ENCODE measurements at regions not wholly inside any gene's neighbourhood (a gene's known extent, or its start where the extent isn't known, plus 50 kb on each side); places are given as distances from the start of the nearest gene placed in this dataset.
"Not testable (repeated sequence)": the region's sequence is repeated elsewhere in the genome, so short reads cannot be mapped to it uniquely, and the experiment has no call there.

DNA sequence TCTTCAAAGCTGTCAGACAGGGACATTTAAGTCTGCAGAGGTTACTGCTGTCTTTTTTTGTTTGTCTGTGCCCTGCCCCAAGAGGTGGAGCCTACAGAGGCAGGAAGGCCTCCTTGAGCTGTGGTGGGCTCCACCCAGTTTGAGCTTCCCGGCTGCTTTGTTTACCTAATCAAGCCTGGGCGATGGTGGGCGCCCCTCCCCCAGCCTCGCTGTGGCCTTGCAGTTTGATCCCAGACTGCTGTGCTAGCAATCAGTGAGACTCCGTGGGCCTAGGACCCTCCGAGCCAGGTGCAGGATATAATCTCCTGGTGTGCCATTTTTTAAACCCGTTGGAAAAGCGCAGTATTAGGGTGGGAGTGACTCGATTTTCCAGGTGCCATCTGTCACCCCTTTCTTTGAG, 918.7 kb upstream of the MAN1A1 start:
- POLR2A ChIA-PET, DNase-seq, ATAC-seq, H3K4me3 Mint-ChIP-seq, H3K36me3 Mint-ChIP-seq, H3K27me3 Mint-ChIP-seq, H3K4me1 Mint-ChIP-seq, H3K27ac Mint-ChIP-seq: not testable (repeated sequence)
- H3K9me3 Mint-ChIP-seq, result peaks cover 0 to 20% (median 6%) of the 10 kb centered on the region in 9 donors

- Mint-ChIP-seq H3K27ac (no peak overlapping the region), H3K4me1 (no peaks in the 10 kb centered on the region), H3K4me3 (no peak overlapping the region), H3K27me3 (no peaks in the 10 kb centered on the region), H3K9me3 (peaks cover 0 to 23% (median 4%) of the 10 kb centered on the region in 9 donors), H3K36me3 (no peaks in the 10 kb centered on the region)
- DNase-seq, result no peak
- no peak for ATAC-seq
- POLR2A ChIA-PET, result no interaction called here
Observed at GRCh38 chr6:120262354-120262753, 912.8 kb upstream of the MAN1A1 start.

- ATAC-seq (no peak), DNase-seq (no peak)
- Mint-ChIP-seq H3K9me3 (peaks cover 0 to 11% (median 4%) of the 10 kb centered on the region in 9 donors), H3K36me3 (no peaks in the 10 kb centered on the region), H3K27ac (no peak overlapping the region), H3K27me3 (no peaks in the 10 kb centered on the region), H3K4me1 (no peaks in the 10 kb centered on the region), H3K4me3 (no peak overlapping the region)
- POLR2A ChIA-PET, result no interaction called here
Observed at GRCh38 chr6:120260636-120261035, 911.1 kb upstream of the MAN1A1 start.

DNA sequence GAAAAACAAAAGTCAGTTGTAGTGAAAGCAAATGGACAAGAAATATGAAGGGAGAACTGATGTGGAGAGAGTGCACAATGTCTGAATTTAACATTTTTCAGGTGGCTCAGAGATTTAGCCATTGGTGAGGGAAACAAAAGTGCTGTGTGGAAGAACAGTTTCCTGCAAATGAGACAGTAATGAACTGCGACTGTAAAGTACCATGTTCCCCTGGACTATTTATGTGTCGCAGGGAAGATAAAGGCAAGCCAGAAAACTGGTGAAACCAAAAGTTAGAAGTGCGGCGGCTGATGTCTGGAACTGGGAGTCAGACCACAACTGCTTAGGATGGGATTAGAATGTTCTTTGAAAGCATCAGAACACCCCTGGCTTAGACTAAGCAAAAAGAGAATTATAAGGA, 905.1 kb upstream of the MAN1A1 start:
- H3K27me3 Mint-ChIP-seq, result no peaks in the 10 kb centered on the region
- H3K4me3 Mint-ChIP-seq, result no peak overlapping the region
- H3K27ac Mint-ChIP-seq, result no peak overlapping the region
- H3K36me3 Mint-ChIP-seq, result no peaks in the 10 kb centered on the region
- no peak for ATAC-seq
- no peaks in the 10 kb centered on the region for H3K4me1 Mint-ChIP-seq
- POLR2A ChIA-PET, result no interaction called here
- no peak for DNase-seq
- H3K9me3 Mint-ChIP-seq, result peaks cover 0 to 22% (median 2%) of the 10 kb centered on the region in 9 donors

- DNase-seq (no peak), ATAC-seq (no peak)
- POLR2A ChIA-PET, result no interaction called here
- no peaks in the 10 kb centered on the region for H3K27me3 Mint-ChIP-seq
- no peak overlapping the region for H3K4me3 Mint-ChIP-seq
- H3K36me3 Mint-ChIP-seq, result peaks cover 0 to 6% (median 0%) of the 10 kb centered on the region in 3 donors
- H3K4me1 Mint-ChIP-seq, result no peaks in the 10 kb centered on the region
- H3K27ac Mint-ChIP-seq, result no peak overlapping the region
- H3K9me3 Mint-ChIP-seq, result peaks cover 0 to 32% (median 4%) of the 10 kb centered on the region in 9 donors
Observed at GRCh38 chr6:120248451-120248850, 898.9 kb upstream of the MAN1A1 start.

GRCh38 chr6:120237221-120237620, 887.7 kb upstream of the MAN1A1 start:
- Mint-ChIP-seq H3K4me3 (no peak overlapping the region), H3K27me3 (no peaks in the 10 kb centered on the region), H3K27ac (no peak overlapping the region), H3K9me3 (peaks cover 0 to 26% (median 14%) of the 10 kb centered on the region in 9 donors), H3K36me3 (peaks cover 0 to 12% (median 0%) of the 10 kb centered on the region in 3 donors), H3K4me1 (no peaks in the 10 kb centered on the region)
- POLR2A ChIA-PET, result no interaction called here
- ATAC-seq (no peak), DNase-seq (no peak)

DNA sequence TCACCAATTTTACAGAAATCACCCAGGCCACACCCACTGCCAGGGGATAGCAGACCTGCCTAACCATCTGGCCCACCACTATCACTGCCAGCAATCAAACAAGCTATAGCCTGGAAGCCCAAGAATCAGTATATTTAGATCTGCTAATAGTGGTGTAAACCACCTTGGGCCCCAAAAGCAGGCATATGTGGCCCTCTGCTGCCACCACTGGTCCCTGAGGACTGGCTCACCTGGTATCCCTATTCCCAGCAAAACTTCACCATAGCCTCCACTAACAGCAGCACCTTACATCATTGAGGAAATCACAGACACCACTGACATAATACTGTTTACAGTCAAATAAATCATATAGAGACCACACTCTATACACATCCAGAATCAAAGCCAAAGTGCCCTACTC, 880.4 kb upstream of the MAN1A1 start:
- Mint-ChIP-seq H3K27ac (no peak overlapping the region), H3K27me3 (no peaks in the 10 kb centered on the region), H3K4me1 (no peaks in the 10 kb centered on the region), H3K36me3 (peaks cover 0 to 7% (median 0%) of the 10 kb centered on the region in 3 donors), H3K4me3 (no peak overlapping the region), H3K9me3 (peaks cover 0 to 16% (median 9%) of the 10 kb centered on the region in 9 donors)
- no peak for ATAC-seq
- POLR2A ChIA-PET, result no interaction called here
- no peak for DNase-seq

DNA sequence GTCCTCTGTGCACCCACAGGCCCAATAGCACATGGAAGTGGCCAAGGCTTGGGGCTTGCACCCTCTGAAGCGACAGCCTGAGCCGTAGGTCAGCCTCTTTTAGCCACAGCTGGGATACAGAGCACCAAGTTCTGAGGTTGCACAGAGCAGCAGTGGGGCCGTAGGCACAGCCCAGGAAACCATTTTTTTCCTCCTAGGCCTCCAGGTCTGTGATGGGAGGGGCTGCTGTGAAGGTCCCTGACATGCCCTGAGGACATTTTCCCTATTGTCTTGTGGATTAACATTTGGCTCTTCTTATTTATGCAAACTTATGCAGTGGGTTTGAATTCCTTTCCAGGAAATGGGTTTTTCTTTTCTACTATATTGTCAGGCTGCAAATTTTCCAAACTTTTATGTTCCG, 878.7 kb upstream of the MAN1A1 start:
- no peak for DNase-seq
- Mint-ChIP-seq H3K36me3 (no peaks in the 10 kb centered on the region), H3K27ac (no peak overlapping the region), H3K4me1 (no peaks in the 10 kb centered on the region), H3K27me3 (no peaks in the 10 kb centered on the region), H3K4me3 (no peak overlapping the region), H3K9me3 (peaks cover 0 to 12% (median 0%) of the 10 kb centered on the region in 9 donors)
- no peak for ATAC-seq
- POLR2A ChIA-PET, result no interaction called here

GRCh38 chr6:120219339-120219738, 869.8 kb upstream of the MAN1A1 start:
- Mint-ChIP-seq H3K9me3 (peaks cover 0 to 2% (median 0%) of the 10 kb centered on the region in 9 donors), H3K27me3 (peaks cover 0 to 2% (median 0%) of the 10 kb centered on the region in 5 donors), H3K36me3 (no peaks in the 10 kb centered on the region), H3K27ac (no peak overlapping the region), H3K4me3 (no peak overlapping the region), H3K4me1 (no peaks in the 10 kb centered on the region)
- ATAC-seq (no peak), DNase-seq (no peak)
- POLR2A ChIA-PET, result no interaction called here

GRCh38 chr6:120214088-120214499, 864.5 kb upstream of the MAN1A1 start:
- ATAC-seq (no peak), DNase-seq (no peak)
- POLR2A ChIA-PET, result no interaction called here
- no peak overlapping the region for H3K27ac Mint-ChIP-seq
- H3K36me3 Mint-ChIP-seq, result no peaks in the 10 kb centered on the region
- H3K4me1 Mint-ChIP-seq, result no peaks in the 10 kb centered on the region
- no peak overlapping the region for H3K4me3 Mint-ChIP-seq
- no peaks in the 10 kb centered on the region for H3K27me3 Mint-ChIP-seq
- peaks cover 0 to 6% (median 0%) of the 10 kb centered on the region in 9 donors for H3K9me3 Mint-ChIP-seq

DNA sequence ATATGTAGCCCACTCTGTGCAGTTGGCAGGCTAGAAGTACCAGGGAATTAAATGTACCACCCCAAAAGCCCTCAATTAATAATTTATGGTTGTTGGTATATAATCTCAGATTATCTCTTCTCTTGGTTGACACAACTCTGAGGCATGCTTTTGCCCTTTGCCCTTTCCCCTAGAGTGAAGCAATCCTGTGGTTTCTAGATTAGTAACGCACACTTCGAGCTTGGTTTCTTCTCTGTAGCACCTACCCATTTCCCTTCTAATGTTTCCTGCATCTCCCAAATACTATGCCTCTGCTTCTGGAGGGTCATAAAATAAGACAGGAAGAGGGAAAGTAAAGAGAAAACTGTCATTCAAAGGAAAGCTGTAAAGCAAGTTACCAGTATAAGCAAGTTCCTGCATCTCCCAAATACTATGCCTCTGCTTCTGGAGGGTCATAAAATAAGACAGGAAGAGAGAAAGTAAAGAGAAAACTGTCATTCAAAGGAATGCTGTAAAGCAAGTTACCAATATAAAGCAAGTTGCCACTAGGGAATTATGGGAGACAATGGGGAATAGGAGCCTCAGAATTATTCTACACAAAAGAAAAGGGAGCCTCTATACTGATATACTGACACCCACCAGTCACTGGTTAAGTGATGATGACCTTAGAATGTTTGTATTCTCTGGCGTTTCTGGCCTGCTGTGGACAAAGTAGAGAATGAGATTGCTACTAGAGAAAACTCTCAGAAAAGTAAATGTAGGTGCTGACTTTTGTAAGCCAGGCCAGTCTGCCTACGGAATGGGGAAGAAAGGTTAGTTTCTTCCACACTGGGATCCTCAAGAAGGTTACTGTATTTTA, 862.6 kb upstream of the MAN1A1 start:
- DNase-seq (no peak), ATAC-seq (no peak)
- H3K27me3 Mint-ChIP-seq, result no peaks in the 10 kb centered on the region
- H3K4me1 Mint-ChIP-seq, result no peaks in the 10 kb centered on the region
- no peak overlapping the region for H3K4me3 Mint-ChIP-seq
- H3K36me3 Mint-ChIP-seq, result no peaks in the 10 kb centered on the region
- H3K27ac Mint-ChIP-seq, result no peak overlapping the region
- peaks cover 0 to 6% (median 0%) of the 10 kb centered on the region in 9 donors for H3K9me3 Mint-ChIP-seq
- POLR2A ChIA-PET, result no interaction called here

- no peak for ATAC-seq
- POLR2A ChIA-PET, result no interaction called here
- Mint-ChIP-seq H3K27ac (no peak overlapping the region), H3K9me3 (peaks cover 0 to 15% (median 0%) of the 10 kb centered on the region in 9 donors), H3K36me3 (no peaks in the 10 kb centered on the region), H3K4me3 (no peak overlapping the region), H3K27me3 (peaks cover 0 to 2% (median 0%) of the 10 kb centered on the region in 5 donors), H3K4me1 (no peaks in the 10 kb centered on the region)
- no peak for DNase-seq
Observed at GRCh38 chr6:120202878-120203277, 853.3 kb upstream of the MAN1A1 start.

DNA sequence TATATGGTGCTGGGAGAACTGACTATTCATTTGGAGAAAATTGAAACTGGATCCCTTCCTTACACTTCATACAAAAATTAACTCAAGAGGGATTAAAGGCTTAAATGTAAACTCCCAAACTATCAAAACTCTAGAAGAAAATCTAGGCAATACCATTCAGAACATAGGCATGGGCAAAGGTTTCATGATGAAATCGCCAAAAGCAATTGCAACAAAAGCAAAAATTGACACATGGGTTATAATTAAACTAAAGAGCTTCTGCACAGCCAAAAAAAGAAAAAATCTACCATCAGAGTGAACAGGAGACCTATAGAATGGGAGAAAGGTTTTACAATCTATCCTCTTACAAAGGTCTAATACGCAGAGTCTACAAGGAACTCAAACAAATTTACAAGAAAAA, 851.3 kb upstream of the MAN1A1 start:
- DNase-seq, result no peak
- no peak overlapping the region for H3K4me3 Mint-ChIP-seq

GRCh38 chr6:120198033-120198432, 848.5 kb upstream of the MAN1A1 start:
- Mint-ChIP-seq H3K4me3 (no peak overlapping the region), H3K36me3 (no peaks in the 10 kb centered on the region), H3K9me3 (peaks cover 0 to 10% (median 0%) of the 10 kb centered on the region in 9 donors), H3K27ac (no peak overlapping the region), H3K4me1 (no peaks in the 10 kb centered on the region), H3K27me3 (no peaks in the 10 kb centered on the region)
- ATAC-seq (no peak), DNase-seq (no peak)
- POLR2A ChIA-PET, result interaction anchor here (0.5 kb wide), 1 partner anchor 35 kb away, joined by 3 read pairs; no protein-coding TSS in a partner anchor

More for the DNA sequence above, 851.3 kb upstream of the MAN1A1 start:
- H3K36me3 Mint-ChIP-seq, result no peaks in the 10 kb centered on the region
- no peaks in the 10 kb centered on the region for H3K27me3 Mint-ChIP-seq
- peaks cover 0 to 10% (median 0%) of the 10 kb centered on the region in 9 donors for H3K9me3 Mint-ChIP-seq
- no peak for ATAC-seq
- H3K4me1 Mint-ChIP-seq, result no peaks in the 10 kb centered on the region
- H3K27ac Mint-ChIP-seq, result no peak overlapping the region
- POLR2A ChIA-PET, result no interaction called here
